Breast epithelium (tissue), 3 donors: ENCODE measurements at regions not wholly inside any gene's neighbourhood (a gene's known extent, or its start where the extent isn't known, plus 50 kb on each side); places are given as distances from the start of the nearest gene placed in this dataset.

Experiments used
- CTCF ChIP-seq, 3 donors: fragments of 450-650 bp; IDR thresholded peaks; one replicate each; pipeline ENCODE4 v1.5.1; 2016 to 2017; ENCODE audit warnings: antibody characterized with exemption in 3 of 3, mild to moderate bottlenecking in 3 of 3, moderate library complexity in 3 of 3
- POLR2A ChIP-seq: fragments of 450-650 bp; IDR thresholded peaks from one replicate; pipeline ENCODE4 v1.6.1; 2016; ENCODE audit warnings: antibody characterized with exemption, mild to moderate bottlenecking, moderate library complexity

- no peak for TF ChIP-seq CTCF (IDR thresholded peaks at IDR 0.05)
- TF ChIP-seq POLR2A = no peak
These were observed 1800.2 kb downstream of the MAT2B start for GRCh38 chr5:165305596-165305995.
